HCT116 (cell line): ENCODE measurements at regions not wholly inside any gene's neighbourhood (a gene's known extent, or its start where the extent isn't known, plus 50 kb on each side); places are given as distances from the start of the nearest gene placed in this dataset.

ENCODE experiments used
- ATAC-seq: fragments of 200-7000 bp; cut with Tn5 transposase; 2 replicates; pipeline ENCODE4 v1.9.1; 2020; ENCODE audit warnings: mild to moderate bottlenecking, moderate library complexity
- BruUV-seq: library from RNA; stranded (reverse); fragments of 400-500 nt; replicated peaks from 2 replicates; lab custom pipeline; 2021; lab: Mats Ljungman, UMichigan
- CTCF ChIA-PET: fragments of 300-600 bp; sonication (Branson Sonifier 250); formaldehyde crosslinking; loops from one replicate; lab custom pipeline; 2021; ENCODE audit warnings: antibody characterized with exemption; lab: Charles Lee
- POLR2A ChIA-PET: fragments of 300-600, 350-600 bp; sonication (Branson Sonifier 250); formaldehyde crosslinking; loops from one replicate; lab custom pipeline; 2021; ENCODE audit warnings: antibody characterized with exemption; lab: Charles Lee
- RAD21 ChIA-PET, 2 experiments: fragments of 300-600 bp; sonication (Branson Sonifier 250); formaldehyde crosslinking; loops; one replicate each; lab custom pipeline; 2023; ENCODE audit warnings: low total read pairs in 2 of 2; ENCODE audit not compliant: uncharacterized antibody in 2 of 2, unreplicated experiment in 2 of 2, low non-redundant PET in 1 of 2; lab: Charles Lee
- DNase-seq: peaks from one replicate; pipeline ENCODE4 v3.0.0-alpha.2; 2010; ENCODE audit warnings: low read depth, low spot score
- H2AFZ ChIP-seq: fragments of 200-600 bp; shearing (Covaris generic), sonication (generic); 2 replicates; pipeline ENCODE4 v1.6.1; 2017; ENCODE audit warnings: low read depth, mixed run types, mixed read lengths, antibody characterized with exemption, low read length; ENCODE audit not compliant: poor library complexity, severe bottlenecking
- H3K27ac ChIP-seq: 2 replicates; pipeline ENCODE4 v1.5.1; 2012; ENCODE audit warnings: low read depth, low read length
- H3K27me3 ChIP-seq: fragments of 200-600 bp; sonication (generic); 2 replicates; pipeline ENCODE4 v1.6.1; 2016; ENCODE audit warnings: mixed run types, low read length, mixed read lengths; ENCODE audit not compliant: insufficient read depth
- H3K36me3 ChIP-seq, 2 experiments: fragments of 200-500 bp in 1 of 2; fragments of 200-600 bp in 1 of 2; sonication (Bioruptor generic) in 1 of 2; sonication (generic) in 1 of 2; 2 replicates each; pipeline versions ENCODE4 v1.5.1 to v1.6.1; 2014 to 2016; ENCODE audit warnings: low read length in 2 of 2, inconsistent platforms in 1 of 2, mixed read lengths in 1 of 2, mixed run types in 1 of 2; ENCODE audit not compliant: insufficient read depth in 2 of 2, control insufficient read depth in 1 of 2
- H3K4me1 ChIP-seq, 2 experiments: fragments of 200-600 bp in 1 of 2; sonication (generic) in 1 of 2; 2 replicates each; pipeline versions ENCODE4 v1.5.1 to v1.6.1; 2012 to 2017; ENCODE audit warnings: low read length in 2 of 2, inconsistent platforms in 1 of 2, mild to moderate bottlenecking in 1 of 2, mixed read lengths in 1 of 2, mixed run types in 1 of 2, moderate library complexity in 1 of 2; ENCODE audit not compliant: insufficient read depth in 2 of 2, control insufficient read depth in 1 of 2
- H3K4me2 ChIP-seq: fragments of 200-600 bp; sonication (generic); 2 replicates; pipeline ENCODE4 v1.6.1; 2017; ENCODE audit warnings: mixed run types, low read length, mixed read lengths
- H3K4me3 ChIP-seq, 2 experiments: fragments of 200-600 bp in 1 of 2; sonication (generic) in 1 of 2; replicated peaks in 1 of 2; 2 replicates each; pipeline ENCODE4 v1.5.1; 2011 to 2016; ENCODE audit warnings: low read length in 2 of 2, control low read depth in 1 of 2, low read depth in 1 of 2, mild to moderate bottlenecking in 1 of 2, mixed read lengths in 1 of 2, mixed run types in 1 of 2
- H3K79me2 ChIP-seq: fragments of 200-600 bp; sonication (generic); 2 replicates; pipeline ENCODE4 v1.6.1; 2017; ENCODE audit warnings: mild to moderate bottlenecking, mixed run types, low read length, moderate library complexity, mixed read lengths; ENCODE audit not compliant: insufficient read depth
- H3K9ac ChIP-seq: fragments of 200-600 bp; sonication (generic); 2 replicates; pipeline ENCODE4 v1.6.1; 2016; ENCODE audit warnings: low read length, mixed read lengths
- H3K9me2 ChIP-seq: fragments of 200-600 bp; sonication (generic), shearing (Covaris generic); 2 replicates; pipeline ENCODE4 v1.6.1; 2017; ENCODE audit warnings: mixed run types, mild to moderate bottlenecking, moderate library complexity; ENCODE audit not compliant: insufficient read depth
- H3K9me3 ChIP-seq, 2 experiments: fragments of 200-500 bp in 1 of 2; fragments of 200-600 bp in 1 of 2; sonication (Bioruptor generic) in 1 of 2; sonication (generic) in 1 of 2; 2 replicates each; pipeline ENCODE4 v1.6.1; 2014 to 2017; ENCODE audit warnings: low read length in 2 of 2, mixed read lengths in 2 of 2, inconsistent platforms in 1 of 2, low read depth in 1 of 2, mild to moderate bottlenecking in 1 of 2, mixed run types in 1 of 2, moderate library complexity in 1 of 2; ENCODE audit not compliant: control insufficient read depth in 1 of 2, insufficient read depth in 1 of 2
- H4K20me1 ChIP-seq: fragments of 200-600 bp; sonication (generic), shearing (Covaris generic); 2 replicates; pipeline ENCODE4 v1.6.1; 2017; ENCODE audit warnings: mixed run types, mild to moderate bottlenecking, moderate library complexity; ENCODE audit not compliant: insufficient read depth
- CBX3 ChIP-seq: IDR thresholded peaks from 2 replicates; pipeline ENCODE4 v1.6.1; 2012; ENCODE audit warnings: low read depth
- CTCF ChIP-seq, 3 experiments: fragments of 200-600 bp in 1 of 3; sonication (generic) in 1 of 3; IDR thresholded peaks in 2 of 3; conservative IDR thresholded peaks in 1 of 3; 2 replicates each; pipeline ENCODE4 v1.5.1; 2012 to 2017; ENCODE audit warnings: low read depth in 2 of 3, low read length in 2 of 3, antibody characterized with exemption in 1 of 3, borderline replicate concordance in 1 of 3, control low read depth in 1 of 3, mild to moderate bottlenecking in 1 of 3, mixed read lengths in 1 of 3, mixed run types in 1 of 3, moderate library complexity in 1 of 3; ENCODE audit not compliant: insufficient read depth in 1 of 3
- EGR1 ChIP-seq: IDR thresholded peaks from 2 replicates; pipeline ENCODE4 v1.6.1; 2012; ENCODE audit warnings: low read depth
- EZH2phosphoT487 ChIP-seq: fragments of 200-600 bp; IDR thresholded peaks from 2 replicates; pipeline ENCODE4 v1.6.1; 2018; ENCODE audit warnings: antibody characterized with exemption, borderline replicate concordance
- JUND ChIP-seq: IDR thresholded peaks from 2 replicates; pipeline ENCODE4 v1.6.1; 2012
- MAX ChIP-seq: IDR thresholded peaks from 2 replicates; pipeline ENCODE4 v1.6.1; 2012
- POLR2AphosphoS5 ChIP-seq: IDR thresholded peaks from 2 replicates; pipeline ENCODE4 v1.6.1; 2011; ENCODE audit warnings: mild to moderate bottlenecking, low read depth, low read length, moderate library complexity
- TCF7L2 ChIP-seq: IDR thresholded peaks from 2 replicates; pipeline ENCODE4 v1.7.0; 2011; ENCODE audit warnings: borderline replicate concordance, inconsistent platforms; ENCODE audit not compliant: insufficient read depth, insufficient read length; ENCODE audit errors: extremely low read depth
- ZBTB33 ChIP-seq: IDR thresholded peaks from 2 replicates; pipeline ENCODE4 v1.6.1; 2011; ENCODE audit warnings: mild to moderate bottlenecking, low read length, moderate library complexity; ENCODE audit not compliant: insufficient replicate concordance; ENCODE audit errors: extremely low read depth
- ZFX ChIP-seq: fragments of 450-650 bp; IDR thresholded peaks from 2 replicates; pipeline ENCODE4 v1.6.1; 2017
- intact Hi-C: fragments of 100-400 bp; cut with micrococcal nuclease; formaldehyde crosslinking; loops from 2 replicates; pipeline ENCODE4 v1.10.0; 2022

- Histone ChIP-seq H2AFZ (no peak overlapping the region), H3K36me3 (no peaks in the 10 kb centered on the region), H3K79me2 (no peaks in the 10 kb centered on the region), H3K9ac (no peak overlapping the region), H3K9me2 (no peaks in the 10 kb centered on the region), H3K27ac (no peak overlapping the region), H3K27me3 (no peaks in the 10 kb centered on the region), H3K9me3 (no peaks in the 10 kb centered on the region), H4K20me1 (no peaks in the 10 kb centered on the region), H3K4me3 (no peak overlapping the region)
- POLR2A ChIA-PET: no interaction called here
- no peak for ATAC-seq
- BruUV-seq: no TSS peak
- CTCF ChIA-PET: no interaction called here
- RAD21 ChIA-PET: no interaction called here
- intact Hi-C loops: no loop called here
- no peak for TF ChIP-seq POLR2AphosphoS5
- no peak for TF ChIP-seq MAX
- no peak for TF ChIP-seq CTCF (IDR thresholded peaks at IDR 0.05 in 2 of 3, conservative IDR thresholded peaks at IDR 0.05 in 1 of 3; ENCODE audit: borderline replicate concordance in 1 of 3, insufficient read depth in 1 of 3, low read depth in 2 of 3, low read length in 2 of 3)
- no peak for TF ChIP-seq TCF7L2
- no peak for TF ChIP-seq JUND
- TF ChIP-seq ZFX: no peak
- no peak for TF ChIP-seq ZBTB33
- TF ChIP-seq EGR1: no peak
- TF ChIP-seq CBX3: no peak
- TF ChIP-seq EZH2phosphoT487: no peak
- TF ChIP-seq, all 23 proteins: peak for 0
- no peak overlapping the region for H3K4me2 ChIP-seq
- no peaks in the 10 kb centered on the region for H3K4me1 ChIP-seq
- no peak for DNase-seq
Observed at GRCh38 chr11:104525416-104525815, 361.5 kb upstream of the PDGFD start.
